GM19238 (cell line): ENCODE measurements at regions not wholly inside any gene's neighbourhood (a gene's known extent, or its start where the extent isn't known, plus 50 kb on each side); places are given as distances from the start of the nearest gene placed in this dataset.
A peak's percentile ranks its signal among the peaks of the same experiment; 100 is the strongest.
"Not testable (repeated sequence)": the region's sequence is repeated elsewhere in the genome, so short reads cannot be mapped to it uniquely, and the experiment has no call there.

ENCODE experiments used
- DNase-seq: peaks from one replicate; pipeline ENCODE4 v3.0.0; 2011; ENCODE audit warnings: low spot score; ENCODE audit not compliant: insufficient read length

DNA sequence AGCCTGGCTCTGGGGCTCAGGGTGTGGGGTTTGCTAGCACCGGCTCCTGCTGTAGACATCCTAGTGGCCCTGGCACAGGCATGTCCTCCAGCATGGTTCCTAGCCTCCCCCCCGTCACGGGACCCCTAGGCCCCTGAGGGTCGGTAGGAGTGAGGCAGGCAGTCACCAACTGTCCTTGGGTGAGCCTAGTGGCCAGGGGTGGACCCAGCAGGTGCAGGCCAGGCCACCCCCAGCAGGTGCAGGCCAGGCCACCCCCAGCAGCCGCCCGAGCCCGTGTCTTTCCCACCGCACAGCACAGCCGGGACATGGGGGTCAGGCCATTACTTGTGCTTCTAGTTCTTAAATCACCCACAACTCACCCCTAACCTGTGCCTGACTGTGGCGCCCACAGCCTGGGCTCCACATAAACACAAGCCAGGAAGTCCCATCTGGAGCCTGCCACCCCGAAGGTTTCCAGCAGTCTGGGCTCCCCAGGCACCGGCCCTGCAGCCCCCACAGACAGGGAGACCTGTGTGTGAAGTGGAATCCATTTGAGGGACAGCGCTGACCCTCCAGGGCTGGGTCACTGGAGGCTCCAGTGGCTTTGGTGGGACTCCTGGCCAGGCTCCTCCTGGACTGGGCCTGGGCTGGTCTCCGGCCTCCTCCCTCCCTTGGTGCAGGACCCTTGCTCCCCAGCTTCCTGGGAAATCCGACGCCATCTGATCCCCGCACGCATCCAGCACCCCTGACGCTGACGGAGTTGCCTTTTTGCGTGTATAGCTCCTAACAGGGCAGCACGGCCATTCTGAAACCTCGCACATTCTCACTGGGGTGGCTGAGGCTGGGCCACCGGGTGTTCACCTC lies 114.1 kb upstream of the LPCAT1 start:
- DNase-seq, result no peak

DNA sequence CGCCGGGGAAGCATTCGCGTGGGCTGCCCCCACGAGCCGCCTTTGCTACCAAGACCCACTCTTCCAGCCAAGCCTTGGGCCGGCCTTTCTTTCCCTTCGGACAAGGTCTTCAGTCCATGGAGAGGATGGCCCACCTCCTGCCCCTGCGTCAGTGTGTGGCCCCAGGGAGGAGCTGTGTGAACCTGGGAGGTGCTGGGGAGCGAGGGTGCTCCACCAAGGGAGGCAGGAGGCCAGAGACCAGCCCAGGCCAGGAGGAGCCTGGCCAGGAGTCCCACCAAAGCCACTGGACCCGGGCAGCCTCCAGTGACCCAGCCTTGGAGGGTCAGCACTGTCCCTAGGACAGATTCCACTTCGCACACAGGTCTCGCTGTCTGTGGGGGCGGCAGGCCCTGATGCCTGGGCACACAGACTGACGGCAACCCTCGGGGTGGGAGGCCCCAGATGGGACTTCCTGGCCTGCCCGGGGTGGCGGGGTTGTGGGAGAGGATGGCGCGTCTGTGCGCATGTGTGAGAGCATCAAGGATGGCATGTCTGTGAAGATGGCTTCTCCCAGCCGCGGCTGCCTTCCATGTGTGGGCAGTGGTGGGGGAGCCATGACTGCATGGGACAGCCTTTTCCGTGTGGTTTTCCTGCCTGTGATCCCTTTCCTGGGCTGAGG lies 113.3 kb upstream of the LPCAT1 start:
- DNase-seq, result no peak

DNA sequence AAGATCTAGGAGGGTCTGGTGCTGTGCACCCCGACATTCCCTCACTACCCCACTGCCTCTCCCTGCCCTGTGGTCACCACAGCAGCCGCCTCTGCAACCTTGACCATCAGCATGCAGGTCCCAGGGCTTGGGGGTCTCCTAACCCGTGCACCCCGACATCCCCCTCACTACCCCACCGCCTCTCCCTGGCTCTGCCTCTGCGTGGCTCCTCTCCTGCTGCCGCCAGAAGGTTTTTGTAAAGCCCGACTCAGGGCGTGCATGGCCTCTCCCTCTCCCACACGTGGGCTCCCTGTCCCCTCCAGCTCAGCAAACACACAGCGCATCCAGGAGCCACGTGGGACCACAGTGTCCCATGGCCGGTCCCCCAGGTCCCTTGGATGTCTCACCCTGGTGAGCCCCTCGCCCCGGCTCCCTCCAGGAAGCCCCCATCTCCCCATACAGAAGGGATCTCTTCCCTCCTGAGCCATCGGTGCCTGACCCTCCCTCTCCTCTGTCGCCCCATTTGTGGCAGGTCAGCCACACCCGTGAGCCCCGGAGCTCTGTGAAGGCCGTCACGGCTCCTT lies 112.5 kb upstream of the LPCAT1 start:
- not testable (repeated sequence) for DNase-seq

DNA sequence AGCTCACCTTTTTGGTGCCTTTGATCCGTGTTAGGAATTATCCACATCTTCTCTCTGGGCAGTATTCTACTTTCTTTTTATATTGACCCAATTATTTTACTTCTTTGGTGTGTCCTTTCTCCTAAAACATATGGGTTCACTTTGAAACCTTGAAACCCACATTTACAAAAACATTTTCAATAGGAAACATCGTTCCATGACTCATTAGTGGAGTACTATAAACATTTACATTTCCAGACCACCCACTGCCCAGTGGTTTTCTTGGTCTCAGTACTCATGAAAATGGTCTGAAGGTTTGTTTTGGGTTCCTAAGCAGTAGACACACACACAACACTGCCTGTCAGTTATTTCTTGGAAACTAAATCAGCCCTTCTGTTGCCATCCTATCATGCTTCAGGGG lies 111.7 kb upstream of the LPCAT1 start:
- not testable (repeated sequence) for DNase-seq

DNA sequence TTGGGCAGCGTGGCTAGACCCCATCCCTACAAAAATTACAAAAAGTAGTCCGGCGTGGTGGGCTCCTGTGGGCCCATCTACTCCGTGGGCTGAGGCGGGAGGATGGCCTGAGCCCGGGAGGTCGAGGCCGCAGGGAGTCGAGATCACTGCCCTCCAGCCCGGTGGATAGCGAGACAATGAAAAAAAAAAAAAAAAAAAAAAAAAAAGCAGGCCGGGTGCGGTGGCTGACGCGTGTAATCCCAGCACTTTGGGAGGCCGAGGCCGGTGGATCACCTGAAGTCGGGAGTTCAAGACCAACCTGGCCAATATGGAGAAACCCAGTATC lies 110.5 kb upstream of the LPCAT1 start:
- DNase-seq, result no peak

- peak; percentile 91 for DNase-seq
Measured at GRCh38 chr5:1633605-1634336, 110.0 kb upstream of the LPCAT1 start.

- DNase-seq, result not testable (repeated sequence)
Measured at GRCh38 chr5:1631004-1631403, 107.2 kb upstream of the LPCAT1 start.

DNA sequence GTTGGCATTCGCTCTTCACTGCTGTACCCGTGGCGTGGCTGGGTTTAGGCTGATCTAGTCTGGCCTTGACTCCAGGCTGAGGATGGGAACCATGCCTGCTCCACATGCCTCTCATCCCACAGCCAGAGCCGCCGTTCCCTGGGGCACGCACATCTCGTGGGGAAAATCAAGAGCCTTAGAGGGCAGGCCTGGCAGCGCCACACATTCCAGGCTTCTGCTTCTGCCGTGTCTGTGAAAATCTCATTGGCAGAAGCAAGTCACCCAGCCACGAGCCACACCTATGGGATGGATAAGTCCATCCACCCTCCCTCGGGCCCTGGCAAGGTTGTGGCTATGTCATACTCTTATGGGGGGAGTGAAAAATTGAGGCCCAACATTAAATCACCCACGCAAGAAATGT lies 102.6 kb upstream of the LPCAT1 start:
- DNase-seq, result not testable (repeated sequence)

GRCh38 chr5:1619531-1619930 lies 95.8 kb upstream of the LPCAT1 start:
- not testable (repeated sequence) for DNase-seq

- not testable (repeated sequence) for DNase-seq
Measured at GRCh38 chr5:1618296-1618865, 94.6 kb upstream of the LPCAT1 start.

DNA sequence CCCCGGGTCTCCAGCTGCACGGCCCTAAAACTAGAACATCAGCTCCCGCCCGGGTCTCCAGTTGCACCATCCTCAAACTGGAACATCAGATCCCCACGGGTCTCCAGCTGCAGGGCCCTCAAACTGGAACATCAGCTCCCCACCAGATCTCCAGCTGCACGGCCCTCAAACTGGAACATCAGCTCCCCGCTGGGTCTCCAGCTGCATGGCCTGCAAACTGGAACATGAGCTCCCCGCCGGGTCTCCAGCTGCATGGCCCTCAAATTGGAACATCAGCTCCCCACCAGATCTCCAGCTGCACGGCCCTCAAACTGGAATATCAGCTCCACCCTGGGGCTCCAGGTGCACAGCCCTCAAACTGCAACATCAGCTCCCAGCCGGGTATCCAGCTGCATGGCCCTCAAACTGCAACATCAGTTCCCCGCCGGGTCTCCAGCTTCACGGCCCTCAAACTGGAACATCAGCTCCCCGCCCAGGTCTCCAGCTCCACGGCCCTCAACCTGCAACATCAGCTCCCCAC lies 93.5 kb upstream of the LPCAT1 start:
- not testable (repeated sequence) for DNase-seq

GRCh38 chr5:1613515-1613914 lies 89.8 kb upstream of the LPCAT1 start:
- DNase-seq, result not testable (repeated sequence)

- DNase-seq, result not testable (repeated sequence)
Measured at GRCh38 chr5:1610526-1610925, 86.8 kb upstream of the LPCAT1 start.

DNA sequence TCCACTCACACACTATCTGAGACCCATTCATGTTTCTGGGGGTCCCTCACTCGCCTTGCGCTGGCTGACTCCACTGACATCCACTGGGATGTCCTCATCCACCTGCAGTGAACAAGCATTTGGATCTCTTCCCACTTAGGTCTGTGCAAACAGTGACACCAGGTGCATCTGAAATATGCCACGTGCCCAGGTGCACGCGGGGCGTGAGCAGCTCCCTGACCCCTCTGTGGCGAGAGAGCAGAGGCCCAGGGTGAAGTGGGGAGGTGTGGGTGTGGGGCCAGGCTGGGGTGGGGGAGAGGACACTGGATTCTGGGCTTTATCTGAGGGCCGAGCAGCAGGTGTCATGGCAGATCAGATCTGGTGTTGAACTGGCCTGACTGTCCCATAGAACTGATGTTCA lies 85.4 kb upstream of the LPCAT1 start:
- not testable (repeated sequence) for DNase-seq

DNA sequence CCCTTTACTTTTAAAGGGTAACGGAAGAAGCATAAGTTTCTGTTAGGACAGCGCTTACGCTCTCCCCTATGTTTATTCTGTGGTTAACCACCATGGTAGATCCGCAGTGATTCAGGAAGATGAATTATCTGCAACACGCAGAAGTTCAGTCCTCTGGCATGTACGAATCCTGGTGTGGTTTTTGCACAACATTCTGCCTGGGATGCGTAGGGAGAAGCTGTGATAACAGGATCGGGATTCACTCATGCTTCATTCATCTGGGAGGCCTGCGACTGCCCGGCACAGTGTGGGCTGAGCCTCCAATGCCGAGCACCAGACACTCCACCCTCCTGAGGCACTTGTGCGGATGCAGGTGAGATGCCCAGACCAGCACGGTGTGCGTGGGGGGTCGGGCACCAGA lies 84.6 kb upstream of the LPCAT1 start:
- not testable (repeated sequence) for DNase-seq

GRCh38 chr5:1606951-1607350 lies 83.2 kb upstream of the LPCAT1 start:
- not testable (repeated sequence) for DNase-seq

- not testable (repeated sequence) for DNase-seq
Measured at GRCh38 chr5:1603916-1604315, 80.2 kb upstream of the LPCAT1 start.

- not testable (repeated sequence) for DNase-seq
Measured at GRCh38 chr5:1601565-1601964, 77.8 kb upstream of the LPCAT1 start.

- not testable (repeated sequence) for DNase-seq
Measured at GRCh38 chr5:1598950-1599737, 75.4 kb upstream of the LPCAT1 start.

GRCh38 chr5:1597093-1597473 lies 73.3 kb upstream of the LPCAT1 start:
- DNase-seq, result not testable (repeated sequence)
